Astrocyte of the spinal cord (primary cell): ENCODE measurements at regions not wholly inside any gene's neighbourhood (a gene's known extent, or its start where the extent isn't known, plus 50 kb on each side); places are given as distances from the start of the nearest gene placed in this dataset.

Experiments
- DNase-seq: peaks from one replicate; pipeline ENCODE4 v3.0.0; 2011; ENCODE audit warnings: low read depth, low spot score
- H3K4me3 ChIP-seq: 2 replicates; pipeline ENCODE4 v1.5.1; 2011; ENCODE audit warnings: low read depth, mild to moderate bottlenecking, low read length, moderate library complexity
- in situ Hi-C: cut with HindIII; loops from 2 replicates; pipeline ENCODE4 v1.10.0; 2017; ENCODE audit warnings: low sequenced_read_pairs
- TF ChIP-seq, protein P1 (sequence below): IDR thresholded peaks from 2 replicates; pipeline ENCODE4 v1.5.1; 2012; ENCODE audit warnings: low read depth, mild to moderate bottlenecking, low read length, inconsistent platforms

DNA sequence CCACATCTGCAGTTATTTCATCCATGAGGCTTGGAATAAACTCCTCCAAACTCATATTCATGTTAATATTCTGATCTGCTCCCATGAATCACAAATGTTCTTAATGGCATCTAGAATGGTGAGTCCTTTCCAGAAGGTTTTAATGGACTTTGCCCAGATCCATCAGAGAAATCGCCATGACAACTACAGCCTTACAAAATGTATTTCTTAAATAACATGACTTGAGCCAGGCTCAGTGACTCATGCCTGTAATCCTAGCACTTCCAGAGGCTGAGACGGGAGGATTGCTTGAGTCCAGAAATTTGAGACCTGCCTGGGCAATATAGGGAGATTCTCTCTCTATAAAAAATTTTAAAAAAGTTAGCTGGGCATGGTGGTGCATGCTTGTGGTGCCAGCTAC lies 102.1 kb upstream of the TMEM168 start:
- H3K4me3 ChIP-seq: no peak overlapping the region
- TF ChIP-seq, protein P1, sequence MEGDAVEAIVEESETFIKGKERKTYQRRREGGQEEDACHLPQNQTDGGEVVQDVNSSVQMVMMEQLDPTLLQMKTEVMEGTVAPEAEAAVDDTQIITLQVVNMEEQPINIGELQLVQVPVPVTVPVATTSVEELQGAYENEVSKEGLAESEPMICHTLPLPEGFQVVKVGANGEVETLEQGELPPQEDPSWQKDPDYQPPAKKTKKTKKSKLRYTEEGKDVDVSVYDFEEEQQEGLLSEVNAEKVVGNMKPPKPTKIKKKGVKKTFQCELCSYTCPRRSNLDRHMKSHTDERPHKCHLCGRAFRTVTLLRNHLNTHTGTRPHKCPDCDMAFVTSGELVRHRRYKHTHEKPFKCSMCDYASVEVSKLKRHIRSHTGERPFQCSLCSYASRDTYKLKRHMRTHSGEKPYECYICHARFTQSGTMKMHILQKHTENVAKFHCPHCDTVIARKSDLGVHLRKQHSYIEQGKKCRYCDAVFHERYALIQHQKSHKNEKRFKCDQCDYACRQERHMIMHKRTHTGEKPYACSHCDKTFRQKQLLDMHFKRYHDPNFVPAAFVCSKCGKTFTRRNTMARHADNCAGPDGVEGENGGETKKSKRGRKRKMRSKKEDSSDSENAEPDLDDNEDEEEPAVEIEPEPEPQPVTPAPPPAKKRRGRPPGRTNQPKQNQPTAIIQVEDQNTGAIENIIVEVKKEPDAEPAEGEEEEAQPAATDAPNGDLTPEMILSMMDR: no peak
- in situ Hi-C loops: no loop called here
- peak; percentile 46 for DNase-seq

DNA sequence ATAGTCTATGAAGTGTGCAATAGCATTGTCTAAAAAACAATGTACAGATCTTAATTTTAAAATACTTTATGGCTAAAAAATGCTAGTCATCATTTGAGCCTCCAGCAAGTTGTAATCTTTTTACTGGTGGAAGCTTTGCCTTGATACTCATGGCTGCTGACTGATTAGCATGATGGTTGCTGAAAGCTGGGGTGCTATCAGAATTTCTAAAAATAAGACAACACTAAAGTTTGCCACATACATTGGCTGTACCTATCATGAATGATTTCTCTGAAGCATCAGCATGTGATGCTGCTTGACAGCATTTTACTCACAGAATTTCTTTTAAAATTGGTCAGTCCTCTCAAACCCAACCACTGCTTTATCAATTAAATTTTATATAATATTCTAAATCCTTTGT lies 101.5 kb upstream of the TMEM168 start:
- no peak overlapping the region for H3K4me3 ChIP-seq
- in situ Hi-C loops: no loop called here
- DNase-seq: no peak
- TF ChIP-seq, protein P1: no peak

DNA sequence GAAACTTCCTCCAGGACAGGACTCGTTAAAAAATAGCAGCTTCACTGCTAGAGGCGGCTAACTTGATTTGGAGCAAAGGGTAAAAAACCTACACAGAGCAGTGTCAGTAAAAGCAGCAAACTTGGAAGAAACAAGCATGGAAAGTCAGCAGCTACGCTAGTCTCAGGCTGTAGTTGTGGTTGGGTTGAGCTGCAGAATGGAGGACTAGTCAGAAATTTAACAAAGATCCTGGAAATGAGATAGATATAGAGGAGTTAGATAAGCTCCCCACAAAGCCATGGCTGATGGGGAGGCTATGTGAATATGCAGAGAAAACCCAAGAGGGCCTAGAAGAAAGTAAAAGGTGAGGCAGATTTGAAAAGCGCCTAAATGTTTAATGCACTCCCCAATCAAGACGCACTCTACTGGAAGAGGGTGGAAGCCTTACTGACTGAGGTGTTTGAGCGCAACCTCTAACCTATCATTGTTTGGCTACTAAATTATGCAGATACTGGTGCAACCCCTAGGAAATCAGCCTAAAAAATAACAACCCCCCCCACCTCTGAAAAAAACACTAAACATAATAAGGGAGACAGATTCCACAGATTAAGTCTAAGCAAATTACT lies 99.7 kb upstream of the TMEM168 start:
- TF ChIP-seq, protein P1: no peak
- in situ Hi-C loops: no loop called here
- no peak overlapping the region for H3K4me3 ChIP-seq
- DNase-seq: no peak

DNA sequence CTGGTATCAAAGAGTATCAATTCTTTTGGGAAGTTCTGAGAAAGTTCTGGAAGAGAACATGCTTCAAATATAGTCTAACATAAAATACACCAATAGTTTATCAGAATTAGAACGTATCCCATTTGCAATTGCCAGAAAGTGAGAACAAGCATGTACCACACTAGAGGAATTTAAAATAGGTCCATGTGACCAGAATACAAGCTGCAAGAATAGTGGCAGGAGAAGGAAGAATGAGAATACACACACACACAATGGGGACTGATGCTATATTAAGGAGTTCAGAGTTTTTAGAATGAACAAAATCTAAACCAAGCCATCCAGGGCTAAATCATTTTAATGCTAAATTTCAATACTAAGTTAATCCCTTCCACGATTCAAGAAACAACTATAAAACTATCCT lies 99.1 kb upstream of the TMEM168 start:
- H3K4me3 ChIP-seq: no peak overlapping the region
- TF ChIP-seq, protein P1: no peak
- in situ Hi-C loops: no loop called here
- no peak for DNase-seq

DNA sequence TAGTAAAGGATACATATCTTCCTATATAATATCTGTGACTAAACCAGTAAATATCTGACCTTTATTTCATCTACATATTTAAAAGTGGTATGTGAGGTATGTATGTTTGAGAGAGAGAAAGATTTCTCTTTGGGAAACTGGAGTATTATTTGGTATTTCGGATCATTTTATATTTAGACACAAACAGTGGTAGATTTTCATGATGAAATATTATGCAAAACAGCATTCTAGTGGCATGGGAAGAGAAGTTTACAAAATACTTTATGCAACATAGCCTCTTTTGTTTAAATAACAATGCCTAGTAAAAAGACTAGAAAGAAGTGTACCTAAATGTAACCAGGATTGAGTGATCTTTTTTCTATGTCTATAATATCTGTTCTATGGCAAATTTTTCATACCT lies 98.6 kb upstream of the TMEM168 start:
- no peak for DNase-seq
- in situ Hi-C loops: no loop called here
- TF ChIP-seq, protein P1: no peak
- no peak overlapping the region for H3K4me3 ChIP-seq

DNA sequence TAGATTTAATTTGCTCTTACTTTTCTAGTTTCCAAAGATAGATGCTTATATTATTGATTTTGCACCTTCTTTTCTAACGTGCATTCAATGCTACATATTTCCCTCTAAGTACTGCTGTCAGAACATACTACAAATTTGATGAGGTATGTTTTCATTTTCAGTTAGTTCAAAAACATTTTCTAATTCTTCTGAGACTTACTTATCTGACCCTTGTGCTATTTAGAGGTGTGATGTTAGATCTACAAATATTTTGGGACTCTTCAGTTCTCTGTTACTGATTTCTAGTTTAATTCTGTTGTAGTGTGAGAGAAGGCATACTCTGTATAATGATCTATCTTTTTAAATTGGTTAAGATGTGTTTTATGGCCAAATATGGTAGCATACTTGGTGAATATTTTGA lies 97.8 kb upstream of the TMEM168 start:
- no peak overlapping the region for H3K4me3 ChIP-seq
- in situ Hi-C loops: no loop called here
- no peak for DNase-seq
- TF ChIP-seq, protein P1: no peak

DNA sequence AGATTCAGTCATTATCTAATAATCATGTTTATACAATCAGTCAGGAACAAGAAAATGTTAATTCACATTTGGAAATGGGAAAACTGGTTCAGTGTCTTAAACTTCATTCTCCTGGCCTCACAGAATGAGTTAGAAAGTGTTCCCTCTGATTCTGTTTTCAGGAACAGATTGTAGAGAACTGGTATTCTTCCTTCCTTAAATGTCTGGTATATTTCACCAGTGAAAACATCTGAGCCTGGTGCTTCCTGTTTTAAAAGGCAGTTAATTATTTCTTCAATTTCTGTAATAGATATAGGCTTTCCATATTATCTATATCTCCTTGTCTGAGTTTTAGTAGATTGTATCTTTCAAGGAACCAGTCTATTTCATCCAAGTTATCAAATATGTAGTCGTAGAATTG lies 97.1 kb upstream of the TMEM168 start:
- in situ Hi-C loops: no loop called here
- no peak overlapping the region for H3K4me3 ChIP-seq
- TF ChIP-seq, protein P1: no peak
- no peak for DNase-seq
